ENCODE measurements at regions not wholly inside any gene's neighbourhood (a gene's known extent, or its start where the extent isn't known, plus 50 kb on each side); places are given as distances from the start of the nearest gene placed in this dataset.

DNA sequence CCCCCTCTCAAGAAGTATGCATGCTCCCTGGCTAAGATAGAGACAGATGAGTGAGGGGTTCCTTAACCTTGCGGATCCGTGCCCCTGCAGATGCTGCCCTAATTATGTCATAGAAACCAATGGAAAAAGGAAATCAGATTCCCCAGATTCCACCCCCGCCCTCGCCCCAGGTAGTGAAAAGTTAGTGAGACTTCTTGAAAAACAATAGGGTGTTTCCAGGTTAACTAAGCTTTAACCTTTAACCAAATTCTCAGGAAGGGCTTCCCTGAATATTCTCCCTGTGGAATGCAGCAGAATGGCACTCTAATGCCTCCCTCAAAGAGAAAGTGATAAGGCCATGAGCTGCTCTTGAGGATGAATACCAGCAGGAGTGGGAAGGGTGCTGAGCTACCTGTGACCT lies 116.0 kb upstream of the RANBP3L start:
- Mint-ChIP-seq H3K36me3 (ENCODE audit: insufficient read depth, unreplicated experiment) (peaks cover 4% of the 10 kb centered on the region), H3K27ac (ENCODE audit: unreplicated experiment) (peak overlapping the region; percentile 66), H3K4me3 (ENCODE audit: unreplicated experiment) (peak overlapping the region; percentile 2), H3K9me3 (ENCODE audit: unreplicated experiment) (no peaks in the 10 kb centered on the region), H3K4me1 (ENCODE audit: low read depth, unreplicated experiment) (peaks cover 25% of the 10 kb centered on the region), H3K27me3 (ENCODE audit: insufficient read depth, unreplicated experiment) (no peaks in the 10 kb centered on the region)
- POLR2A ChIA-PET, result interaction anchor here (1.3 kb wide), 1 partner anchor 176 kb away, joined by 3 read pairs; the partner anchor contains the start of gene NADK2
- DNase-seq, result peak; percentile 49 to 81
- no peak overlapping the region for H3K4me3 ChIP-seq (ENCODE audit: low read depth, low read length)
- H3K9me3 ChIP-seq, result no peaks in the 10 kb centered on the region
- TF ChIP-seq CTCF (IDR thresholded peaks at IDR 0.05; ENCODE audit: insufficient read depth in 1 of 2, low read depth in 1 of 2, low read length in 1 of 2, severe bottlenecking in 1 of 2, unreplicated experiment in 1 of 2), result no peak
- no peaks in the 10 kb centered on the region for H3K36me3 ChIP-seq (ENCODE audit: control insufficient read depth, insufficient read depth, low read length)
- CTCF ChIA-PET, result interaction anchor here (0.6 to 4.3 kb wide), 10 partner anchors 21 to 453 kb away, joined by 3 to 44 read pairs (median 4); no protein-coding TSS in a partner anchor
- no TSS peak for BruUV-seq (replicated peaks)
- H3K27me3 ChIP-seq (replicated peaks; ENCODE audit: control insufficient read depth, insufficient read depth, low read length), result no peaks in the 10 kb centered on the region
- H3K4me1 ChIP-seq, result peaks cover 63% of the 10 kb centered on the region
- intact Hi-C loops (cut with micrococcal nuclease; ENCODE audit: unreplicated experiment), result loop anchor here (1.0 to 2.0 kb wide), 3 partner anchors 25 to 189 kb away; partner anchors contain the start of gene SLC1A3

DNA sequence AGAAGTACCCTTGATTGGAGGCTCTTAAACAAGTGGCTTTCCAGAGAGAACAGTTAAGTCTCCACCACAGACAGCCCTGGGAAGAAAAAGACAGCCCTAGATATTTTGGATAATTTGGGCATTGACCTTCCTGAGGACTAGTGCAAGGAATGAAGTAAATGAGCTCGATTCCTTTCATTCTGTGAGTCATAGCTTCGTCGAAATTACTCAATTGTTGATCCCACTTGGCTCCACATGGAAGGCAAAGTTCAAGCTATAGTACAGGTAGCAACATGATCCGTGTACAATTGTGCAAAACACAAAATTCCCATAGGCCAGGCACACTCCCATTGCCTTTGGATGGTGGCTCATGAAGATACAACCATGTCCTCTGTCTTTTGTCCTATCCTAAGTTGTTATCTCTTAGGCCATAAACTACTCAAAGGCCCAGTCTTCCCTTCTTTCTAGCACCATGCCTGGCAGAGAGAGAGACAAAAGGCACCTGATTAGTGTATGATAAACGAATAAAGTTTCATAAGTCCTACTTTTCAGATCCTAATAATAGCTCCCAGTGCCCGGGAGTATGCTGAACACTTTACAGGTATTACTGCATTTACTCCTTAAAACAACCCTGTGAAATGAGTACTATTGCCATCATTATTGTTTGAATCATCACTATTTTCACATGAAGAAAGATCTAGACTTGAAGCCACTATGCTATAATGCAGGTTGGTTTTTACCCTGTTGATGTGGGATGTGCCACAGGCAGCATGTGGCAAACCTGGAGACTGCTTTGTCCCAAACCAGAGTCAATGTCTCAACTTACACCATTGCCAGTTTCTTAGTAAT lies 116.7 kb upstream of the RANBP3L start:
- no peak overlapping the region for H3K4me3 ChIP-seq (ENCODE audit: low read depth, low read length)
- no peaks in the 10 kb centered on the region for H3K9me3 ChIP-seq
- no peaks in the 10 kb centered on the region for H3K36me3 ChIP-seq (ENCODE audit: control insufficient read depth, insufficient read depth, low read length)
- Mint-ChIP-seq H3K4me1 (ENCODE audit: low read depth, unreplicated experiment) (peaks cover 31% of the 10 kb centered on the region), H3K9me3 (ENCODE audit: unreplicated experiment) (no peaks in the 10 kb centered on the region), H3K4me3 (ENCODE audit: unreplicated experiment) (peak overlapping the region; percentile 2), H3K27me3 (ENCODE audit: insufficient read depth, unreplicated experiment) (no peaks in the 10 kb centered on the region), H3K36me3 (ENCODE audit: insufficient read depth, unreplicated experiment) (peaks cover 4% of the 10 kb centered on the region), H3K27ac (ENCODE audit: unreplicated experiment) (peak overlapping the region; percentile 66)
- H3K4me1 ChIP-seq, result peaks cover 70% of the 10 kb centered on the region
- no TSS peak for BruUV-seq (replicated peaks)
- CTCF ChIA-PET, result interaction anchor here (0.6 to 4.3 kb wide), 11 partner anchors 20 to 452 kb away, joined by 3 to 44 read pairs (median 3); no protein-coding TSS in a partner anchor
- peak; percentile 24 to 63 for DNase-seq
- H3K27me3 ChIP-seq (replicated peaks; ENCODE audit: control insufficient read depth, insufficient read depth, low read length), result no peaks in the 10 kb centered on the region
- TF ChIP-seq CTCF (IDR thresholded peaks at IDR 0.05; ENCODE audit: insufficient read depth in 1 of 2, low read depth in 1 of 2, low read length in 1 of 2, severe bottlenecking in 1 of 2, unreplicated experiment in 1 of 2), result no peak
- intact Hi-C loops (cut with micrococcal nuclease; ENCODE audit: unreplicated experiment), result loop anchor here (2.0 kb wide), 1 partner anchor 40 kb away; no protein-coding TSS in a partner anchor
- POLR2A ChIA-PET, result interaction anchor here (0.6 to 1.3 kb wide), 2 partner anchors 177 to 272 kb away, joined by 3 to 4 read pairs; partner anchors contain the start of gene NADK2

GRCh38 chr5:36421256-36421655 lies 119.6 kb upstream of the RANBP3L start:
- H3K4me1 Mint-ChIP-seq (ENCODE audit: low read depth, unreplicated experiment), result peaks cover 37% of the 10 kb centered on the region
- no peak overlapping the region for H3K4me3 ChIP-seq (ENCODE audit: low read depth, low read length)

More at GRCh38 chr5:36421256-36421655, 119.6 kb upstream of the RANBP3L start:
- no TSS peak for BruUV-seq (replicated peaks)
- ChIA-PET CTCF (no interaction called here), POLR2A (no interaction called here)
- Mint-ChIP-seq H3K36me3 (ENCODE audit: insufficient read depth, unreplicated experiment) (peaks cover 4% of the 10 kb centered on the region), H3K4me3 (ENCODE audit: unreplicated experiment) (no peak overlapping the region), H3K27ac (ENCODE audit: unreplicated experiment) (no peak overlapping the region), H3K27me3 (ENCODE audit: insufficient read depth, unreplicated experiment) (no peaks in the 10 kb centered on the region), H3K9me3 (ENCODE audit: unreplicated experiment) (no peaks in the 10 kb centered on the region)
- Histone ChIP-seq H3K27me3 (replicated peaks; ENCODE audit: control insufficient read depth, insufficient read depth, low read length) (no peaks in the 10 kb centered on the region), H3K9me3 (0 out of 2 replicates have a peak, but pooled peaks cover 1% of the 10 kb centered on the region), H3K4me1 (peaks cover 61% of the 10 kb centered on the region), H3K36me3 (ENCODE audit: control insufficient read depth, insufficient read depth, low read length) (no peaks in the 10 kb centered on the region)
- no peak for DNase-seq
- intact Hi-C loops (cut with micrococcal nuclease; ENCODE audit: unreplicated experiment), result no loop called here
- no peak for TF ChIP-seq CTCF (IDR thresholded peaks at IDR 0.05; ENCODE audit: insufficient read depth in 1 of 2, low read depth in 1 of 2, low read length in 1 of 2, severe bottlenecking in 1 of 2, unreplicated experiment in 1 of 2)

All from Caco-2 (cell line).